ENCODE measurements at regions not wholly inside any gene's neighbourhood (a gene's known extent, or its start where the extent isn't known, plus 50 kb on each side); places are given as distances from the start of the nearest gene placed in this dataset.

DNA sequence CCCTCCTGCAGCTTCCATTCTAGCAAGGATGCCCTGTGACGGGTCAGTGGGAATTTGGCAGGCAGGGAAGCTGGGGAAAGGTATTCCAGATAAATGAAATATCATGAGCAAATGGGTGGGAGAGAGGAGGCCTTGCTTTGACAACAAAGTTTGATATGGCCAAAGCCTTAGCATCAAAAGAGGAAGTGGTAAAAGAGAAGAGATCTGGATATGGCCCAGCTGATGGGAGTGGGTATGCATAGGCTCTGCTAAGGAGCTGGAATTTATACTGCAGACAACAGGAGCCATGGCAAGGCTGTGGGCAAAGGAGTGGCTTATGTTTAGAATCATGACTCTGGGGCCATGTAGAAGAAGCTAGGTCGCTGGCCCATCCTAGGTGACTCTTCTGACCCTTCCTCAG is 89.2 kb downstream of the PJA1 start:
- ChIA-PET CTCF (no interaction called here), POLR2A (no interaction called here)
- Histone ChIP-seq H3K36me3 (ENCODE audit: control insufficient read depth, insufficient read depth, low read length) (no peaks in the 10 kb centered on the region), H3K27ac (ENCODE audit: low read length) (no peak overlapping the region), H3K27me3 (ENCODE audit: control insufficient read depth, insufficient read depth, low read length) (no peaks in the 10 kb centered on the region), H3K9me3 (ENCODE audit: control insufficient read depth, insufficient read depth, low read depth, low read length) (no peaks in the 10 kb centered on the region), H3K4me1 (ENCODE audit: control insufficient read depth, insufficient read depth, low read length) (no peaks in the 10 kb centered on the region), H3K4me3 (ENCODE audit: low read depth in 2 of 2, low read length in 2 of 2) (no peak overlapping the region)
- intact Hi-C loops (cut with micrococcal nuclease; ENCODE audit: unreplicated experiment), result no loop called here
- DNase-seq (ENCODE audit: low read depth, low spot score), result no peak
- no TSS peak for BruUV-seq (replicated peaks)
- TF ChIP-seq POLR2AphosphoS5 (IDR thresholded peaks at IDR 0.05; ENCODE audit: low read depth, low read length), result no peak
- TF ChIP-seq SIN3A (IDR thresholded peaks at IDR 0.05; ENCODE audit: borderline replicate concordance, insufficient read depth, low read depth, low read length), result no peak
- TF ChIP-seq, protein P1, sequence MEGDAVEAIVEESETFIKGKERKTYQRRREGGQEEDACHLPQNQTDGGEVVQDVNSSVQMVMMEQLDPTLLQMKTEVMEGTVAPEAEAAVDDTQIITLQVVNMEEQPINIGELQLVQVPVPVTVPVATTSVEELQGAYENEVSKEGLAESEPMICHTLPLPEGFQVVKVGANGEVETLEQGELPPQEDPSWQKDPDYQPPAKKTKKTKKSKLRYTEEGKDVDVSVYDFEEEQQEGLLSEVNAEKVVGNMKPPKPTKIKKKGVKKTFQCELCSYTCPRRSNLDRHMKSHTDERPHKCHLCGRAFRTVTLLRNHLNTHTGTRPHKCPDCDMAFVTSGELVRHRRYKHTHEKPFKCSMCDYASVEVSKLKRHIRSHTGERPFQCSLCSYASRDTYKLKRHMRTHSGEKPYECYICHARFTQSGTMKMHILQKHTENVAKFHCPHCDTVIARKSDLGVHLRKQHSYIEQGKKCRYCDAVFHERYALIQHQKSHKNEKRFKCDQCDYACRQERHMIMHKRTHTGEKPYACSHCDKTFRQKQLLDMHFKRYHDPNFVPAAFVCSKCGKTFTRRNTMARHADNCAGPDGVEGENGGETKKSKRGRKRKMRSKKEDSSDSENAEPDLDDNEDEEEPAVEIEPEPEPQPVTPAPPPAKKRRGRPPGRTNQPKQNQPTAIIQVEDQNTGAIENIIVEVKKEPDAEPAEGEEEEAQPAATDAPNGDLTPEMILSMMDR (IDR thresholded peaks at IDR 0.05), result no peak
- TF ChIP-seq, protein P2, sequence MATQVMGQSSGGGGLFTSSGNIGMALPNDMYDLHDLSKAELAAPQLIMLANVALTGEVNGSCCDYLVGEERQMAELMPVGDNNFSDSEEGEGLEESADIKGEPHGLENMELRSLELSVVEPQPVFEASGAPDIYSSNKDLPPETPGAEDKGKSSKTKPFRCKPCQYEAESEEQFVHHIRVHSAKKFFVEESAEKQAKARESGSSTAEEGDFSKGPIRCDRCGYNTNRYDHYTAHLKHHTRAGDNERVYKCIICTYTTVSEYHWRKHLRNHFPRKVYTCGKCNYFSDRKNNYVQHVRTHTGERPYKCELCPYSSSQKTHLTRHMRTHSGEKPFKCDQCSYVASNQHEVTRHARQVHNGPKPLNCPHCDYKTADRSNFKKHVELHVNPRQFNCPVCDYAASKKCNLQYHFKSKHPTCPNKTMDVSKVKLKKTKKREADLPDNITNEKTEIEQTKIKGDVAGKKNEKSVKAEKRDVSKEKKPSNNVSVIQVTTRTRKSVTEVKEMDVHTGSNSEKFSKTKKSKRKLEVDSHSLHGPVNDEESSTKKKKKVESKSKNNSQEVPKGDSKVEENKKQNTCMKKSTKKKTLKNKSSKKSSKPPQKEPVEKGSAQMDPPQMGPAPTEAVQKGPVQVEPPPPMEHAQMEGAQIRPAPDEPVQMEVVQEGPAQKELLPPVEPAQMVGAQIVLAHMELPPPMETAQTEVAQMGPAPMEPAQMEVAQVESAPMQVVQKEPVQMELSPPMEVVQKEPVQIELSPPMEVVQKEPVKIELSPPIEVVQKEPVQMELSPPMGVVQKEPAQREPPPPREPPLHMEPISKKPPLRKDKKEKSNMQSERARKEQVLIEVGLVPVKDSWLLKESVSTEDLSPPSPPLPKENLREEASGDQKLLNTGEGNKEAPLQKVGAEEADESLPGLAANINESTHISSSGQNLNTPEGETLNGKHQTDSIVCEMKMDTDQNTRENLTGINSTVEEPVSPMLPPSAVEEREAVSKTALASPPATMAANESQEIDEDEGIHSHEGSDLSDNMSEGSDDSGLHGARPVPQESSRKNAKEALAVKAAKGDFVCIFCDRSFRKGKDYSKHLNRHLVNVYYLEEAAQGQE (IDR thresholded peaks at IDR 0.05; ENCODE audit: insufficient read depth in 1 of 2, low read depth in 2 of 2, low read length in 1 of 2), result no peak
- TF ChIP-seq TCF7L2 (IDR thresholded peaks at IDR 0.05; ENCODE audit: low read depth, low read length), result no peak
- no peak for ATAC-seq
- in situ Hi-C loops (cut with HindIII; ENCODE audit: low pct_unique_long_range_greater_than_20kb, low sequenced_read_pairs), result no loop called here

DNA sequence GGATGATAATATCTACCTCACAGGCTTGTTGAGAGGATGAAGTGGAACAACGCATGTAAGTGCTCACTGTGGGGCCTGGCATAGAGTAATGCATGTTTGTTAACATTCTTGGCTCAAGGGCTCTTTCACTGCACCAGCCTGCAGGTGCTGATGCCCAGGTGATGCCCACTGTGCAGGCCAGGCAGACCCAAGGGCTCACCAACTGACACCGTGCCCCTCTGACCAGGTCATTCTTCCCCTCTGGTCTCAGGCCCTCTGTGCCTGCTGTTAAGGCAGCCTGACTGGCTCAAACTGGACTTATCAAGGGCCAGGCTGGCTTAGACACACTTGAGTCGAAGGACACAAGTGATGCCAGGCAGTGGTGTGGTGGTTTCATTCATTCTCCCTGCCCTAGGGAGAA is 90.5 kb downstream of the PJA1 start:
- in situ Hi-C loops (cut with HindIII; ENCODE audit: low pct_unique_long_range_greater_than_20kb, low sequenced_read_pairs), result no loop called here
- H3K4me1 ChIP-seq (ENCODE audit: control insufficient read depth, insufficient read depth, low read length), result no peaks in the 10 kb centered on the region
- no peak overlapping the region for H3K4me3 ChIP-seq (ENCODE audit: low read depth in 2 of 2, low read length in 2 of 2)
- intact Hi-C loops (cut with micrococcal nuclease; ENCODE audit: unreplicated experiment), result no loop called here
- no peaks in the 10 kb centered on the region for H3K9me3 ChIP-seq (ENCODE audit: control insufficient read depth, insufficient read depth, low read depth, low read length)
- no peak overlapping the region for H3K27ac ChIP-seq (ENCODE audit: low read length)
- no peaks in the 10 kb centered on the region for H3K27me3 ChIP-seq (ENCODE audit: control insufficient read depth, insufficient read depth, low read length)
- DNase-seq (ENCODE audit: low read depth, low spot score) (no peak), ATAC-seq (no peak)
- CTCF ChIA-PET, result no interaction called here
- TF ChIP-seq TCF7L2 (IDR thresholded peaks at IDR 0.05; ENCODE audit: low read depth, low read length) (no peak), SIN3A (IDR thresholded peaks at IDR 0.05; ENCODE audit: borderline replicate concordance, insufficient read depth, low read depth, low read length) (no peak), POLR2AphosphoS5 (IDR thresholded peaks at IDR 0.05; ENCODE audit: low read depth, low read length) (no peak)
- TF ChIP-seq, protein P2 (IDR thresholded peaks at IDR 0.05; ENCODE audit: insufficient read depth in 1 of 2, low read depth in 2 of 2, low read length in 1 of 2), result no peak
- TF ChIP-seq, protein P1 (IDR thresholded peaks at IDR 0.05), result no peak
- BruUV-seq (replicated peaks), result no TSS peak
- POLR2A ChIA-PET, result interaction anchor here (0.6 kb wide), 1 partner anchor 105 kb away, joined by 4 read pairs; no protein-coding TSS in a partner anchor
- H3K36me3 ChIP-seq (ENCODE audit: control insufficient read depth, insufficient read depth, low read length), result no peaks in the 10 kb centered on the region
